ENCODE measurements at regions not wholly inside any gene's neighbourhood (a gene's known extent, or its start where the extent isn't known, plus 50 kb on each side); places are given as distances from the start of the nearest gene placed in this dataset.

DNA sequence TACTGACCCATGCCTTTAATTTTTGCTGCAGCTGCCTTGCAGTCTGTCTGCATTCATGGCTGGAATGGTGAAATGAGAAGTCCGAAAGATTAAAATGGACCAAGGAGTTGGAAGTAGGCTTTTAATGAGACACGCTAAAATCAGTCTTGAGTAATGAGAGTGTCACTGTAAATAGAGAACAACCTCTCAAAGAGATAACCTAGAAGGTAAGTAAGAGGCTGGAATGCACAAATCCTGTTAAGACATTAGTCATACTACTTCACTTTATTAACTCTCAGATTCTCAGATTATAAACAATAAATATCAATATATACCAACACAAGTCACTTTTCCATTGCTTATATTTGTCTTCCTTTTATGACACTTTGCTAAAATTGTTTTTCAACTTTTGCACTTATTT, 880.6 kb upstream of the C9orf72 start:
- no peak overlapping the region for H2BK5ac ChIP-seq (ENCODE audit: low read depth, low read length)
- H2BK120ac ChIP-seq (replicated peaks; ENCODE audit: low read depth, low read length): no peak overlapping the region
- no peak overlapping the region for H2AFZ ChIP-seq (ENCODE audit: low read length)
- no peaks in the 10 kb centered on the region for H3K79me2 ChIP-seq (ENCODE audit: control insufficient read depth in 1 of 2, insufficient read depth in 2 of 2, low read length in 2 of 2)
- no peak overlapping the region for H4K5ac ChIP-seq (ENCODE audit: insufficient read length, low read depth, low read length)
- H2BK12ac ChIP-seq (ENCODE audit: low read depth, low read length): no peak overlapping the region
- H4K8ac ChIP-seq (ENCODE audit: extremely low read depth, insufficient read depth, low read length): no peak overlapping the region
- H3K4ac ChIP-seq (replicated peaks; ENCODE audit: insufficient read length, low read depth, low read length): no peak overlapping the region
- no peak overlapping the region for H2AK5ac ChIP-seq (ENCODE audit: low read depth, low read length)
- H3K4me1 ChIP-seq (replicated peaks in 1 of 4; ENCODE audit: control insufficient read depth in 3 of 4, insufficient read depth in 4 of 4, low read length in 3 of 4): no peaks in the 10 kb centered on the region
- no peaks in the 10 kb centered on the region for H3K27me3 ChIP-seq (replicated peaks in 1 of 4; ENCODE audit: control insufficient read depth in 3 of 4, extremely low read depth in 1 of 4, insufficient read depth in 3 of 4, low read length in 3 of 4)
- no peak overlapping the region for H3K27ac ChIP-seq (ENCODE audit: low read depth, low read length)
- no peak overlapping the region for H3K18ac ChIP-seq (ENCODE audit: extremely low read depth, low read length)
- POLR2A ChIA-PET (ENCODE audit: partially characterized antibody): no interaction called here
- H3K23ac ChIP-seq (ENCODE audit: insufficient read length): no peak overlapping the region
- H3K9me3 ChIP-seq (ENCODE audit: insufficient read depth in 2 of 2, low read depth in 1 of 2, low read length in 1 of 2): no peaks in the 10 kb centered on the region
- no peak overlapping the region; a peak in 1 of 7 replicates for H3K9ac ChIP-seq (replicated peaks in 1 of 4; ENCODE audit: extremely low read depth in 1 of 4, low read depth in 3 of 4, low read length in 3 of 4)
- H4K91ac ChIP-seq (replicated peaks; ENCODE audit: insufficient read length, low read length): no peak overlapping the region
- no peak overlapping the region for H3K4me2 ChIP-seq (ENCODE audit: insufficient read depth in 1 of 2, low read depth in 2 of 2, low read length in 2 of 2)
- CTCF ChIA-PET (ENCODE audit: partially characterized antibody): no interaction called here
- H3K4me3 ChIP-seq (ENCODE audit: extremely low read depth in 1 of 4, insufficient read depth in 2 of 4, low read depth in 3 of 4, low read length in 4 of 4): no peak overlapping the region
- H3K79me1 ChIP-seq (ENCODE audit: low read depth, low read length): no peaks in the 10 kb centered on the region
- no peak overlapping the region for H2BK20ac ChIP-seq (ENCODE audit: low read length)
- no peaks in the 10 kb centered on the region for H3K23me2 ChIP-seq (ENCODE audit: low read depth, low read length)
- no peak overlapping the region for H2BK15ac ChIP-seq (ENCODE audit: low read length)
- no peak overlapping the region for H3K14ac ChIP-seq (ENCODE audit: insufficient read length)
- no peak for FAIRE-seq
- H3K56ac ChIP-seq (replicated peaks; ENCODE audit: insufficient read length, low read depth, low read length): no peak overlapping the region
- H3K36me3 ChIP-seq (ENCODE audit: control insufficient read depth in 2 of 4, insufficient read depth in 4 of 4, low read length in 3 of 4): no peaks in the 10 kb centered on the region
- TF ChIP-seq HDAC6 (IDR thresholded peaks at IDR 0.05; ENCODE audit: low read depth, low read length) (no peak), SIN3A (conservative IDR thresholded peaks at IDR 0.05 in 1 of 2, IDR thresholded peaks at IDR 0.05 in 1 of 2; ENCODE audit: low read depth in 1 of 2, low read length in 2 of 2) (no peak), SUZ12 (IDR thresholded peaks at IDR 0.05; ENCODE audit: low read length) (no peak), TBP (IDR thresholded peaks at IDR 0.05; ENCODE audit: low read depth, low read length) (no peak), RNF2 (IDR thresholded peaks at IDR 0.05; ENCODE audit: borderline replicate concordance, low read depth, low read length, missing control alignments, poor library complexity, severe bottlenecking) (no peak), BRCA1 (IDR thresholded peaks at IDR 0.05; ENCODE audit: low read depth, low read length) (no peak), KDM5A (IDR thresholded peaks at IDR 0.05; ENCODE audit: low read length) (no peak), EZH2 (IDR thresholded peaks at IDR 0.05; ENCODE audit: low read depth, low read length, severe bottlenecking) (no peak), FOSL1 (IDR thresholded peaks at IDR 0.05; ENCODE audit: insufficient read depth, low read depth, low read length) (no peak), MAFK (IDR thresholded peaks at IDR 0.05; ENCODE audit: low read depth, low read length) (no peak)
- TF ChIP-seq, protein P1, sequence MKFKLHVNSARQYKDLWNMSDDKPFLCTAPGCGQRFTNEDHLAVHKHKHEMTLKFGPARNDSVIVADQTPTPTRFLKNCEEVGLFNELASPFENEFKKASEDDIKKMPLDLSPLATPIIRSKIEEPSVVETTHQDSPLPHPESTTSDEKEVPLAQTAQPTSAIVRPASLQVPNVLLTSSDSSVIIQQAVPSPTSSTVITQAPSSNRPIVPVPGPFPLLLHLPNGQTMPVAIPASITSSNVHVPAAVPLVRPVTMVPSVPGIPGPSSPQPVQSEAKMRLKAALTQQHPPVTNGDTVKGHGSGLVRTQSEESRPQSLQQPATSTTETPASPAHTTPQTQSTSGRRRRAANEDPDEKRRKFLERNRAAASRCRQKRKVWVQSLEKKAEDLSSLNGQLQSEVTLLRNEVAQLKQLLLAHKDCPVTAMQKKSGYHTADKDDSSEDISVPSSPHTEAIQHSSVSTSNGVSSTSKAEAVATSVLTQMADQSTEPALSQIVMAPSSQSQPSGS (IDR thresholded peaks at IDR 0.05; ENCODE audit: low read length): no peak
- no peak for DNase-seq (ENCODE audit: low read depth in 1 of 2, low spot score in 2 of 2)
- 100% methylated on average over 2 of the region's 2 CpGs; no CpG with 5 or more reads in 1 of the 2 experiments for WGBS, 2 experiments (ENCODE audit: extremely low coverage in 1 of 2, insufficient coverage in 1 of 2, insufficient read length in 1 of 2, insufficient replicate concordance in 2 of 2, low coverage in 1 of 2, low lambda C conversion rate in 2 of 2, missing lambda C conversion rate in 1 of 2)
- no peaks in the 10 kb centered on the region for H4K20me1 ChIP-seq (replicated peaks in 1 of 2; ENCODE audit: control insufficient read depth in 1 of 2, insufficient read depth in 2 of 2, low read length in 2 of 2)
